NCI-H2196 (cell line): ENCODE measurements at regions not wholly inside any gene's neighbourhood (a gene's known extent, or its start where the extent isn't known, plus 50 kb on each side); places are given as distances from the start of the nearest gene placed in this dataset.

ENCODE experiments used
- DNase-seq: peaks from one replicate; lab custom pipeline; 2025; ENCODE audit not compliant: unreplicated experiment; lab: John Stamatoyannopoulos, UW

- DNase-seq, result no peak
These were observed 150.0 kb upstream of the ACO1 start for GRCh38 chr9:32234451-32234850.

DNA sequence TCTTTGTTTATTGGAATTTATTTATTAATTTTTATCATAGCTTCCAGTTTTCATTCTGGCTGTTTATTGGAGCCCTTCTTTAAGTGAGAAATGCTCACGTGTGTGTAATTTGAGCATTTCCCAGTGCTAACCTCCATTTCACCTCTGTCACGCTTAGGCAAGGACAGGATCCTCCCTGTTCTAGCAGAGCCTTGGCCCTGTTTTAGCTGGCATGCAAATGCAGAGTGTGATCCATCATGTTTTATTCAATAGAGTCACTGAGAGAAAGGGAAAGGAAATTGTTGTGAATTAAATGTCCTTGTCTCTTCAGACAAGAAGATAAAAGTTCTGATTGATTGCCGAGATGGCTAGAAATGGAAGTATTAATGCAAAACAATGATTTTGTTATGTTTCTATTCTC, 137.3 kb upstream of the ACO1 start:
- DNase-seq, result no peak

- no peak for DNase-seq
These were observed 136.2 kb upstream of the ACO1 start for GRCh38 chr9:32248189-32248712.

- peak; percentile 62 for DNase-seq
These were observed 132.9 kb upstream of the ACO1 start for GRCh38 chr9:32251539-32251938.

- DNase-seq, result no peak
These were observed 130.7 kb upstream of the ACO1 start for GRCh38 chr9:32253731-32254130.

DNA sequence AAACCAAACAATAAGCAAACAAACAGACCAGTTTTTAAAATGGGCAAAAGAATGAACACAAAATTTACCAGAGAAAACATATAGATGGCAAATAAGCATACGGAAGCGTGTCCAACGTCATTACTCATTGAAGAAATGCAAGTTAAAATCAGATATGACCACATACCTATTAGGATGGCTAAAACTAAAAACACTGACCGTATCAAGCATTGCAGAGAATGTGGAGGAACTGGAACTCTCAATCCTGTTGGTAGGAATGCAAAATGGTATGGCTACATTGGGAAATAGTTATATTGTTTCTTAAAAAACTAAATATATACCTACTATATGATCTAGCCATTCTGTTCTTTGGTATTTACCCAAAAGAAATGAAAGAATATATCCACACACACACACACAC, 129.4 kb upstream of the ACO1 start:
- no peak for DNase-seq

GRCh38 chr9:32258482-32258881, 126.0 kb upstream of the ACO1 start:
- DNase-seq, result no peak

- no peak for DNase-seq
These were observed 124.1 kb upstream of the ACO1 start for GRCh38 chr9:32260151-32260862.

DNA sequence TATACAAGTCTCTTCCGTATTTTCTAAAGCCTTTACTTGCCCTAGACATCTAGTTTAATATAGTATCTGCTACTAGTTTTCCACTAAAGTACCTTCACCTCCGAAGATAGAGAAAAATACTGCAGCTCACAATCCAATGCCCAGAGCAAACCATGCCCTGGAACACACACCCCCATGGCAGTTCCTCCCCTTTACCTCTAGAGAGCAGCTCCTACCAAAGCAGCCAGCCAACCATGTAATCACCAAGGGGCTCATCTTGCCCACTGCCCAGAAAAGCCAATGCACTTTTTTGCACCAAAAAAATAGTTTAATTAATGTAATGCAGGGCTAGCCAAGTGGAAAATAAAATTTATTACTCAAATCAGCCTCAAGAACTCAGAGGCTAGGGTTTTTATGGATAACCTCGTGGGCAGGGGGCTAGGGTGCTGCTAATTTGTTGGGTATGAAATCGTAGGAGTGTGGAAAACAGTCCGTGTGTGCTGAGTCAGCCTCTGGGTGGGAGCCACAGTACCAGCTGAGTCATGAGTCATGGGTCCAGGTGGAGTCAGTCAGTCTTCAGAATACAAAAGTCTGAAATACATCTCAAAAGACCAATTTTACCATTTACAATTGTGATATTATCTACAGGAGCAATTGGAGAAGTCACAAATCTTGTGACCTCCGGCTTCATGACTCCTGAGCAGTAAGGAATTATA, 120.1 kb upstream of the ACO1 start:
- DNase-seq, result no peak

DNA sequence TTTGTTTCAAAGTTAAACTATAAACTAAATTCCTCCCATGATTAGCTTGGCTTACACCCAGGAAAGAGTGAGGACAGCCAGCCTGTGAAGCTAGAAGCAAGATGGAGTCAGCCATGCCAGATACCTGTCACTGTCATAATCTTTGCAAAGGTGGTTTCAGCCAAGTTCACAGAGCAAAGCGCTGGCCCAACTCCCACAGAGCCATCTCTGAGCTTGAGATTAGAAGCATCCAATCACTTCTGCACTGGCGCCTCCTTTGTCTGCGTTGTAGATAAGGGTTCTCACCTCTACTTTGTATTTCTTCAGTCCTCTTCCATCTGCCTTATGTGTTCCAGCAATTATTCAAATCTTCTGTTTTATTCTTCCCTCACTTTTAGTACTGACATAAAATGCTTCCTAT, 119.4 kb upstream of the ACO1 start:
- DNase-seq, result no peak

- no peak for DNase-seq
These were observed 105.5 kb upstream of the ACO1 start for GRCh38 chr9:32278991-32279390.

DNA sequence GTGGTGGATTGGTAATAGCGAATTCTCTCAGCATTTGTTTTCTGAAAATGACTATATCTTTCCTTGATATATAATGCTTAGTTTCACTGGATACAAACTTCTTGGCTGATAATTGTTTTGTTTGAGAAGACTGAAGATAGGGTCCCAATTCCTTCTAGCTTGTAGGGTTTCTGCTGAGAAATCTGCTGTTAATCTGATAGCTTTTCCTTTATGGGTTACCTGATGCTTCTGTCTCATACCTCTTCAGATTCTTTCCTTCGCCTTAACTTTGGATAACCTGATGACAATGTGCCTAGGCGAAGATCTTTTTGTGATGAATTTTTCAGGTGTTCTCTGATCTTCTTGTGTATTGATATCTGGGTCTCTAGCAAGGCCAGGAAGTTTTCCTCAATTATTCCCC, 94.7 kb upstream of the ACO1 start:
- no peak for DNase-seq

DNA sequence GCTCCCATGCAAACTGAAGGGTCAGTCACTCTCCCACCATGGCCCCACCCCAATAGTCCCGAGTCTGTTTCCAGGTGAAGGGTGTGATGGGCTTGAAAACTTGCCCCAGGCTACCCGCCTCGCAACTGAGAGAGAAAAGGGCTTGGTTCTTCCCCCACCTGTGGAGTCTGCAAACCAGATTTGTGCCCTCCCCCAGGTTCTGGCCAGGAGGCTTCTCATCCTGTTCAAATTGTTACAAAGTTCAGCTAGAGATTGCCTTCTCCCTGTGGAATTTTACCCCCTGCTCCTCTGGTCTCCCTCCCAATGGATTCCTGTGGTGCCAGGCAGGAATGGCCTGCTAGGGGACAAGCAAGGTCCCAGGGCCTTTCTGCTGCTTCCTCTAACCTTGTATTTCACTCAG, 93.1 kb upstream of the ACO1 start:
- no peak for DNase-seq

DNA sequence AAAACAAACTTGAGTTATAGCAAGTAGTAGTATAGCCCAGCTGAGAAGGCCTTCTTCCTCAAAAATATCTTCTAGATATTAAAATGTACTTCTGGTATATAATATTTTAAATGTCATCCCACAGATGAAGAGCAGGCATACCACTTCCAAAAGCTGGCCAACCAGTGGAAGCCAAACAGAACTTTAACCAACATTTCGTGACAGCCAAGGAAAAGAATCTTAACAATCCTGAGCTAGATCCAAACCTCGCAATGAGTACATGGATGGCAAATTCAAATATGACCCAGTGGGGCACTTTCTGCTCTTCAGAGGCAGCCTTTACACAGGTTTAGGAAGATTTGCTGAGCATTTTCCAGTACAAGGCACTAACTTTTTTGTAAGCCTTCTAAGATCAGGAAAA, 91.8 kb upstream of the ACO1 start:
- DNase-seq, result no peak

DNA sequence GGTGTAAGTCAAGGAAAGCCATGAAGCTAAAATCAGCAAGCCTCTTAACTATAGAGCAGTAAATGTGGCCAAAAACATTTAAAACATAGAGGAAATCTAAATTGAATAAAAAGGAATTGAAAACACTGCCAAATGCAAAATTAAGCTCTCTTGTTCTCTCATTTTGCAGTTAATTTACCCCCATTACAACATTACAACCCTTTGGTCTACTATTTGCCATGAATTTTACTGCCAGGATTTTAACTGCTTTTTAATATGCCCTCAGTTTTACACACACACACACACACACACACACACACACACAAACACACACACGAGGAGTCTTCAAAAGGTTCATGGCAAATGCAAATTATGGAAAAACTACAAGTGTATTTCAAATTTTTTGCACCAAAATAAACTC, 91.4 kb upstream of the ACO1 start:
- DNase-seq, result no peak

GRCh38 chr9:32294106-32294505, 90.3 kb upstream of the ACO1 start:
- no peak for DNase-seq

- no peak for DNase-seq
These were observed 84.1 kb upstream of the ACO1 start for GRCh38 chr9:32300373-32300772.

DNA sequence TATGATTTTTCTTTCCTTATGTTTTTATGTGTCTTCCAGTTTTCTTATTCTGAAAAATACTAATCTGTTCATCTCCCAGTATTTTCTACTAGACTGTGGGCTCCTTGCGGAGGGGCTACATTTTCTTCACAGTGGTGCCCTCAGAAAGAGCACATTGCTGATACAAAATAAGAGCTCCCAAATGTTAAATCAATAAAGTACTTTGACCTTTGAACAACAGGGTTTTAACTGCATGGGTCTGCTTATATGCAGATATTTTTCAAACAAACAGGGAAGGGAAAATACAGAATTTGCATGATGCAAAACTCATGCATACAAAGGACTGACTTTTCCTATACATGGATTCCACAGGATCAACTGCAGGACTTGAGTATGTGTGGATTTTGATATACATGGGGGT, 79.9 kb upstream of the ACO1 start:
- no peak for DNase-seq

GRCh38 chr9:32306006-32306405, 78.4 kb upstream of the ACO1 start:
- no peak for DNase-seq

- no peak for DNase-seq
These were observed 65.0 kb upstream of the ACO1 start for GRCh38 chr9:32319312-32319929.

- DNase-seq, result no peak
These were observed 61.8 kb upstream of the ACO1 start for GRCh38 chr9:32322622-32323021.

GRCh38 chr9:32326146-32326545, 58.3 kb upstream of the ACO1 start:
- DNase-seq, result no peak
